Smooth muscle cell (in vitro differentiated cells): ENCODE measurements at regions not wholly inside any gene's neighbourhood (a gene's known extent, or its start where the extent isn't known, plus 50 kb on each side); places are given as distances from the start of the nearest gene placed in this dataset.
A peak's percentile ranks its signal among the peaks of the same experiment; 100 is the strongest.

Experiments
- DNase-seq: peaks from one replicate; lab custom pipeline; 2025; ENCODE audit not compliant: unreplicated experiment; lab: John Stamatoyannopoulos, UW
- H2AFZ ChIP-seq: fragments of 200-600 bp; sonication (generic); 2 replicates; pipeline ENCODE4 v1.6.0; 2016; ENCODE audit warnings: antibody characterized with exemption, low read depth, mild to moderate bottlenecking
- H3F3A ChIP-seq: fragments of 200-600 bp; sonication (generic); 2 replicates; pipeline ENCODE4 v1.6.0; 2017; ENCODE audit warnings: antibody characterized with exemption, low read depth
- H3K27ac ChIP-seq: fragments of 200-600 bp; sonication (generic); 2 replicates; pipeline ENCODE4 v1.5.1; 2016; ENCODE audit warnings: low read depth, mild to moderate bottlenecking
- H3K27me3 ChIP-seq: fragments of 200-600 bp; sonication (generic); 2 replicates; pipeline ENCODE4 v1.6.1; 2016; ENCODE audit warnings: low read depth, mild to moderate bottlenecking
- H3K36me3 ChIP-seq: fragments of 200-600 bp; sonication (generic); 2 replicates; pipeline ENCODE4 v1.5.1; 2016; ENCODE audit warnings: low read depth
- H3K4me1 ChIP-seq: fragments of 200-600 bp; sonication (generic); 2 replicates; pipeline ENCODE4 v1.5.1; 2016; ENCODE audit warnings: low read depth
- H3K4me2 ChIP-seq: fragments of 200-600 bp; sonication (generic); 2 replicates; pipeline ENCODE4 v1.6.0; 2016; ENCODE audit warnings: mild to moderate bottlenecking
- H3K4me3 ChIP-seq: fragments of 200-600 bp; sonication (generic); 2 replicates; pipeline ENCODE4 v1.5.1; 2016; ENCODE audit warnings: mild to moderate bottlenecking
- H3K79me2 ChIP-seq: fragments of 200-600 bp; sonication (generic); 2 replicates; pipeline ENCODE4 v1.6.0; 2016; ENCODE audit warnings: low read depth, mild to moderate bottlenecking
- H3K9ac ChIP-seq: fragments of 200-600 bp; sonication (generic); 2 replicates; pipeline ENCODE4 v1.6.0; 2016; ENCODE audit warnings: low read depth
- H3K9me3 ChIP-seq: fragments of 200-600 bp; sonication (generic); replicated peaks from 2 replicates; pipeline ENCODE4 v1.5.1; 2016; ENCODE audit warnings: low read depth
- H4K20me1 ChIP-seq: fragments of 200-600 bp; sonication (generic); 2 replicates; pipeline ENCODE4 v1.6.0; 2016; ENCODE audit warnings: low read depth
- CTCF ChIP-seq: fragments of 200-600 bp; sonication (generic); IDR thresholded peaks from 2 replicates; pipeline ENCODE4 v1.5.1; 2017; ENCODE audit warnings: borderline replicate concordance, mild to moderate bottlenecking, antibody characterized with exemption; ENCODE audit not compliant: insufficient read depth, poor library complexity, severe bottlenecking
- WGBS: methylation state at CpG from one replicate; pipeline ENCODE4 v1.1.7; 2016; ENCODE audit warnings: low lambda C conversion rate; 5-methylcytosine and 5-hydroxymethylcytosine counted together

GRCh38 chr9:32251539-32251938 is 132.9 kb upstream of the ACO1 start:
- no peak for DNase-seq
- no peak overlapping the region for H3K4me3 ChIP-seq
- H3K4me1 ChIP-seq, result no peaks in the 10 kb centered on the region
- peak overlapping the region; percentile 66 for H3K4me2 ChIP-seq
- no peak overlapping the region for H3K9ac ChIP-seq
- peak; percentile 68 for TF ChIP-seq CTCF
- H3K9me3 ChIP-seq, result no peaks in the 10 kb centered on the region
- WGBS, result 25% methylated on average over 5 of the region's 5 CpGs
- H4K20me1 ChIP-seq, result no peaks in the 10 kb centered on the region
- no peak overlapping the region for H3K27ac ChIP-seq
- H3K36me3 ChIP-seq, result no peaks in the 10 kb centered on the region
- H2AFZ ChIP-seq, result peak overlapping the region; percentile 46
- H3K79me2 ChIP-seq, result no peaks in the 10 kb centered on the region
- no peaks in the 10 kb centered on the region for H3K27me3 ChIP-seq
- no peaks in the 10 kb centered on the region for H3F3A ChIP-seq

- TF ChIP-seq CTCF, result no peak
- 73% methylated on average over 1 of the region's 1 CpG for WGBS
- no peak overlapping the region for H3K9ac ChIP-seq
Observed at GRCh38 chr9:32253731-32254130, 130.7 kb upstream of the ACO1 start.

GRCh38 chr9:32255026-32255425 is 129.4 kb upstream of the ACO1 start:
- Histone ChIP-seq H3K9me3 (no peaks in the 10 kb centered on the region), H3K79me2 (no peaks in the 10 kb centered on the region), H3K27ac (no peak overlapping the region), H3K9ac (no peak overlapping the region), H3K4me3 (no peak overlapping the region), H3K4me1 (no peaks in the 10 kb centered on the region), H4K20me1 (no peaks in the 10 kb centered on the region), H3K4me2 (no peak overlapping the region), H3K36me3 (no peaks in the 10 kb centered on the region), H3F3A (no peaks in the 10 kb centered on the region), H2AFZ (no peak overlapping the region), H3K27me3 (no peaks in the 10 kb centered on the region)
- no peak for TF ChIP-seq CTCF
- 91% methylated on average over 4 of the region's 4 CpGs for WGBS
- DNase-seq, result no peak

More at GRCh38 chr9:32253731-32254130, 130.7 kb upstream of the ACO1 start:
- H4K20me1 ChIP-seq, result no peaks in the 10 kb centered on the region
- no peaks in the 10 kb centered on the region for H3K36me3 ChIP-seq
- no peaks in the 10 kb centered on the region for H3K79me2 ChIP-seq
- H3K4me3 ChIP-seq, result no peak overlapping the region
- H3K27me3 ChIP-seq, result no peaks in the 10 kb centered on the region
- no peak overlapping the region for H2AFZ ChIP-seq
- H3K4me1 ChIP-seq, result no peaks in the 10 kb centered on the region
- no peaks in the 10 kb centered on the region for H3F3A ChIP-seq
- H3K9me3 ChIP-seq, result no peaks in the 10 kb centered on the region
- DNase-seq, result no peak
- no peak overlapping the region for H3K4me2 ChIP-seq
- H3K27ac ChIP-seq, result no peak overlapping the region

- H3K4me1 ChIP-seq, result no peaks in the 10 kb centered on the region
- no peaks in the 10 kb centered on the region for H3K79me2 ChIP-seq
- WGBS, result 80% methylated on average over 2 of the region's 2 CpGs
- no peak overlapping the region for H2AFZ ChIP-seq
- H3K36me3 ChIP-seq, result no peaks in the 10 kb centered on the region
- no peak overlapping the region for H3K27ac ChIP-seq
- H3K9me3 ChIP-seq, result no peaks in the 10 kb centered on the region
- no peak overlapping the region for H3K4me2 ChIP-seq
- no peak for DNase-seq
- H3K27me3 ChIP-seq, result no peaks in the 10 kb centered on the region
- H3F3A ChIP-seq, result no peaks in the 10 kb centered on the region
- no peak for TF ChIP-seq CTCF
- no peak overlapping the region for H3K9ac ChIP-seq
- H3K4me3 ChIP-seq, result no peak overlapping the region
- H4K20me1 ChIP-seq, result no peaks in the 10 kb centered on the region
Observed at GRCh38 chr9:32258482-32258881, 126.0 kb upstream of the ACO1 start.
